C4-2B (cell line): ENCODE measurements at regions not wholly inside any gene's neighbourhood (a gene's known extent, or its start where the extent isn't known, plus 50 kb on each side); places are given as distances from the start of the nearest gene placed in this dataset.

ENCODE experiments used
- H3K27ac ChIP-seq: fragments of 450-650 bp; 2 replicates; pipeline ENCODE4 v1.5.1; 2017
- CTCF ChIP-seq: fragments of 450-650 bp; conservative IDR thresholded peaks from 2 replicates; pipeline ENCODE4 v1.5.1; 2017; ENCODE audit warnings: mild to moderate bottlenecking
- ZFX ChIP-seq: fragments of 450-650 bp; IDR thresholded peaks from 2 replicates; pipeline ENCODE4 v1.6.1; 2017

- no peak overlapping the region for H3K27ac ChIP-seq
- TF ChIP-seq CTCF (no peak), ZFX (no peak)
Observed at GRCh38 chr13:34617473-34618083, 324.5 kb upstream of the NBEA start.

- H3K27ac ChIP-seq, result no peak overlapping the region
- TF ChIP-seq CTCF, result no peak
- no peak for TF ChIP-seq ZFX
Observed at GRCh38 chr13:34618654-34619053, 323.4 kb upstream of the NBEA start.

- no peak for TF ChIP-seq ZFX
- no peak for TF ChIP-seq CTCF
- no peak overlapping the region for H3K27ac ChIP-seq
Observed at GRCh38 chr13:34619326-34619725, 322.7 kb upstream of the NBEA start.

- no peak overlapping the region for H3K27ac ChIP-seq
- no peak for TF ChIP-seq ZFX
- TF ChIP-seq CTCF, result no peak
Observed at GRCh38 chr13:34620074-34620850, 321.8 kb upstream of the NBEA start.

- TF ChIP-seq CTCF (no peak), ZFX (no peak)
- H3K27ac ChIP-seq, result no peak overlapping the region
Observed at GRCh38 chr13:34620862-34621261, 321.2 kb upstream of the NBEA start.

- TF ChIP-seq ZFX (no peak), CTCF (no peak)
- H3K27ac ChIP-seq, result no peak overlapping the region
Observed at GRCh38 chr13:34623331-34623730, 318.7 kb upstream of the NBEA start.

- TF ChIP-seq CTCF (no peak), ZFX (no peak)
- H3K27ac ChIP-seq, result no peak overlapping the region
Observed at GRCh38 chr13:34627509-34628208, 314.4 kb upstream of the NBEA start.
